H1 (cell line): ENCODE measurements at regions not wholly inside any gene's neighbourhood (a gene's known extent, or its start where the extent isn't known, plus 50 kb on each side); places are given as distances from the start of the nearest gene placed in this dataset.

Source experiments
- EZH2 ChIP-seq: fragments of 200-600 bp; sonication (generic); IDR thresholded peaks from 2 replicates; pipeline ENCODE4 v1.7.1; 2012; ENCODE audit warnings: low read depth, mild to moderate bottlenecking, moderate library complexity, low read length, inconsistent platforms; ENCODE audit not compliant: severe bottlenecking
- HDAC2 ChIP-seq, 2 experiments: fragments of 300-600 bp in 1 of 2; sonication (generic) in 1 of 2; IDR thresholded peaks; 2 replicates each; pipeline ENCODE4 v1.6.1; 2011 to 2012; ENCODE audit warnings: low read depth in 2 of 2, low read length in 2 of 2, mild to moderate bottlenecking in 2 of 2, moderate library complexity in 2 of 2, borderline replicate concordance in 1 of 2, inconsistent platforms in 1 of 2
- KDM5A ChIP-seq: fragments of 200-600 bp; IDR thresholded peaks from 2 replicates; pipeline ENCODE4 v1.7.1; 2012; ENCODE audit warnings: mild to moderate bottlenecking, low read length, inconsistent platforms, mixed read lengths
- TF ChIP-seq, protein P1 (sequence below): fragments of 300-600 bp; sonication (generic); IDR thresholded peaks from 2 replicates; pipeline ENCODE4 v1.7.1; 2012; ENCODE audit warnings: low read length, moderate library complexity, mild to moderate bottlenecking, inconsistent platforms; ENCODE audit not compliant: insufficient replicate concordance

DNA sequence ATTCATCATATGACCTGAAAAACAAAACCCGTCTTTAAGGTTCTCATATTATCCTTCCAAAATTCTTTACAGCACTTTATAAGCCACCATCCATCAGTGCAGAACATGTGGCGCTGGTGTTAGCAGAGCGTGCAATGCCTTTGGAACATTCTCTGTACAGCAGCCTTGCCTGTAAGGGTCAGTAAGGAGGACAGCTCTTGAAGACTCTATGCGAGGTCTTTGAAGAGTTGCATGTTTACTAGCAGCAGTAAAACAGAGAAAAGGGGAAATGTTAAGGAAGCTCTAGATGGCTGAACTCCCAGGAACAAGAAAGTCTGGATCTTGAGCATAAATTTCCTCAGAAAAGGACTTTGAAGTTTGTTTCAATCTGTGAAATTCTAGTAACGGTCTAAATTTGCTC is 365.6 kb downstream of the DUSP10 start (continued):
- no peak for TF ChIP-seq HDAC2 (IDR thresholded peaks at IDR 0.05; ENCODE audit: borderline replicate concordance in 1 of 2, low read depth in 2 of 2, low read length in 2 of 2)
- no peak for TF ChIP-seq KDM5A
- no peak for TF ChIP-seq EZH2
- TF ChIP-seq, protein P1, sequence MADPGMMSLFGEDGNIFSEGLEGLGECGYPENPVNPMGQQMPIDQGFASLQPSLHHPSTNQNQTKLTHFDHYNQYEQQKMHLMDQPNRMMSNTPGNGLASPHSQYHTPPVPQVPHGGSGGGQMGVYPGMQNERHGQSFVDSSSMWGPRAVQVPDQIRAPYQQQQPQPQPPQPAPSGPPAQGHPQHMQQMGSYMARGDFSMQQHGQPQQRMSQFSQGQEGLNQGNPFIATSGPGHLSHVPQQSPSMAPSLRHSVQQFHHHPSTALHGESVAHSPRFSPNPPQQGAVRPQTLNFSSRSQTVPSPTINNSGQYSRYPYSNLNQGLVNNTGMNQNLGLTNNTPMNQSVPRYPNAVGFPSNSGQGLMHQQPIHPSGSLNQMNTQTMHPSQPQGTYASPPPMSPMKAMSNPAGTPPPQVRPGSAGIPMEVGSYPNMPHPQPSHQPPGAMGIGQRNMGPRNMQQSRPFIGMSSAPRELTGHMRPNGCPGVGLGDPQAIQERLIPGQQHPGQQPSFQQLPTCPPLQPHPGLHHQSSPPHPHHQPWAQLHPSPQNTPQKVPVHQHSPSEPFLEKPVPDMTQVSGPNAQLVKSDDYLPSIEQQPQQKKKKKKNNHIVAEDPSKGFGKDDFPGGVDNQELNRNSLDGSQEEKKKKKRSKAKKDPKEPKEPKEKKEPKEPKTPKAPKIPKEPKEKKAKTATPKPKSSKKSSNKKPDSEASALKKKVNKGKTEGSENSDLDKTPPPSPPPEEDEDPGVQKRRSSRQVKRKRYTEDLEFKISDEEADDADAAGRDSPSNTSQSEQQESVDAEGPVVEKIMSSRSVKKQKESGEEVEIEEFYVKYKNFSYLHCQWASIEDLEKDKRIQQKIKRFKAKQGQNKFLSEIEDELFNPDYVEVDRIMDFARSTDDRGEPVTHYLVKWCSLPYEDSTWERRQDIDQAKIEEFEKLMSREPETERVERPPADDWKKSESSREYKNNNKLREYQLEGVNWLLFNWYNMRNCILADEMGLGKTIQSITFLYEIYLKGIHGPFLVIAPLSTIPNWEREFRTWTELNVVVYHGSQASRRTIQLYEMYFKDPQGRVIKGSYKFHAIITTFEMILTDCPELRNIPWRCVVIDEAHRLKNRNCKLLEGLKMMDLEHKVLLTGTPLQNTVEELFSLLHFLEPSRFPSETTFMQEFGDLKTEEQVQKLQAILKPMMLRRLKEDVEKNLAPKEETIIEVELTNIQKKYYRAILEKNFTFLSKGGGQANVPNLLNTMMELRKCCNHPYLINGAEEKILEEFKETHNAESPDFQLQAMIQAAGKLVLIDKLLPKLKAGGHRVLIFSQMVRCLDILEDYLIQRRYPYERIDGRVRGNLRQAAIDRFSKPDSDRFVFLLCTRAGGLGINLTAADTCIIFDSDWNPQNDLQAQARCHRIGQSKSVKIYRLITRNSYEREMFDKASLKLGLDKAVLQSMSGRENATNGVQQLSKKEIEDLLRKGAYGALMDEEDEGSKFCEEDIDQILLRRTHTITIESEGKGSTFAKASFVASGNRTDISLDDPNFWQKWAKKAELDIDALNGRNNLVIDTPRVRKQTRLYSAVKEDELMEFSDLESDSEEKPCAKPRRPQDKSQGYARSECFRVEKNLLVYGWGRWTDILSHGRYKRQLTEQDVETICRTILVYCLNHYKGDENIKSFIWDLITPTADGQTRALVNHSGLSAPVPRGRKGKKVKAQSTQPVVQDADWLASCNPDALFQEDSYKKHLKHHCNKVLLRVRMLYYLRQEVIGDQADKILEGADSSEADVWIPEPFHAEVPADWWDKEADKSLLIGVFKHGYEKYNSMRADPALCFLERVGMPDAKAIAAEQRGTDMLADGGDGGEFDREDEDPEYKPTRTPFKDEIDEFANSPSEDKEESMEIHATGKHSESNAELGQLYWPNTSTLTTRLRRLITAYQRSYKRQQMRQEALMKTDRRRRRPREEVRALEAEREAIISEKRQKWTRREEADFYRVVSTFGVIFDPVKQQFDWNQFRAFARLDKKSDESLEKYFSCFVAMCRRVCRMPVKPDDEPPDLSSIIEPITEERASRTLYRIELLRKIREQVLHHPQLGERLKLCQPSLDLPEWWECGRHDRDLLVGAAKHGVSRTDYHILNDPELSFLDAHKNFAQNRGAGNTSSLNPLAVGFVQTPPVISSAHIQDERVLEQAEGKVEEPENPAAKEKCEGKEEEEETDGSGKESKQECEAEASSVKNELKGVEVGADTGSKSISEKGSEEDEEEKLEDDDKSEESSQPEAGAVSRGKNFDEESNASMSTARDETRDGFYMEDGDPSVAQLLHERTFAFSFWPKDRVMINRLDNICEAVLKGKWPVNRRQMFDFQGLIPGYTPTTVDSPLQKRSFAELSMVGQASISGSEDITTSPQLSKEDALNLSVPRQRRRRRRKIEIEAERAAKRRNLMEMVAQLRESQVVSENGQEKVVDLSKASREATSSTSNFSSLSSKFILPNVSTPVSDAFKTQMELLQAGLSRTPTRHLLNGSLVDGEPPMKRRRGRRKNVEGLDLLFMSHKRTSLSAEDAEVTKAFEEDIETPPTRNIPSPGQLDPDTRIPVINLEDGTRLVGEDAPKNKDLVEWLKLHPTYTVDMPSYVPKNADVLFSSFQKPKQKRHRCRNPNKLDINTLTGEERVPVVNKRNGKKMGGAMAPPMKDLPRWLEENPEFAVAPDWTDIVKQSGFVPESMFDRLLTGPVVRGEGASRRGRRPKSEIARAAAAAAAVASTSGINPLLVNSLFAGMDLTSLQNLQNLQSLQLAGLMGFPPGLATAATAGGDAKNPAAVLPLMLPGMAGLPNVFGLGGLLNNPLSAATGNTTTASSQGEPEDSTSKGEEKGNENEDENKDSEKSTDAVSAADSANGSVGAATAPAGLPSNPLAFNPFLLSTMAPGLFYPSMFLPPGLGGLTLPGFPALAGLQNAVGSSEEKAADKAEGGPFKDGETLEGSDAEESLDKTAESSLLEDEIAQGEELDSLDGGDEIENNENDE, result no peak
